H1 (cell line): ENCODE measurements at regions not wholly inside any gene's neighbourhood (a gene's known extent, or its start where the extent isn't known, plus 50 kb on each side); places are given as distances from the start of the nearest gene placed in this dataset.

ENCODE experiments used
- ATF3 ChIP-seq: IDR thresholded peaks from 2 replicates; pipeline ENCODE4 v1.6.1; 2011; ENCODE audit warnings: low read depth, mild to moderate bottlenecking, low read length; ENCODE audit not compliant: insufficient read depth
- CBX5 ChIP-seq: fragments of 300-800, 300-1000 bp; sonication (generic); IDR thresholded peaks from 2 replicates; pipeline ENCODE4 v1.7.1; 2016; ENCODE audit warnings: antibody characterized with exemption, low read length, low read depth
- CTBP2 ChIP-seq: IDR thresholded peaks from 2 replicates; pipeline ENCODE4 v1.7.0; 2011; ENCODE audit warnings: borderline replicate concordance, mild to moderate bottlenecking, moderate library complexity, mixed read lengths, low read length; ENCODE audit not compliant: insufficient read depth, insufficient read length
- POU5F1 ChIP-seq: IDR thresholded peaks from 2 replicates; pipeline ENCODE4 v1.6.1; 2011; ENCODE audit warnings: low read depth, mild to moderate bottlenecking, low read length, moderate library complexity
- SIN3A ChIP-seq, 2 experiments: IDR thresholded peaks in 1 of 2; conservative IDR thresholded peaks in 1 of 2; 2 replicates each; pipeline ENCODE4 v1.6.1; 2011 to 2012; ENCODE audit warnings: low read length in 2 of 2, improper control_type of control experiment in 1 of 2, low read depth in 1 of 2, mild to moderate bottlenecking in 1 of 2
- SP1 ChIP-seq: IDR thresholded peaks from 2 replicates; pipeline ENCODE4 v1.6.1; 2011; ENCODE audit warnings: low read depth, low read length
- SP2 ChIP-seq: IDR thresholded peaks from 2 replicates; pipeline ENCODE4 v1.6.1; 2012; ENCODE audit warnings: mild to moderate bottlenecking, low read length, inconsistent platforms
- SP4 ChIP-seq: IDR thresholded peaks from 2 replicates; pipeline ENCODE4 v1.6.1; 2012; ENCODE audit warnings: low read length, inconsistent platforms
- SRF ChIP-seq: IDR thresholded peaks from 2 replicates; pipeline ENCODE4 v1.6.1; 2011; ENCODE audit warnings: mild to moderate bottlenecking, low read depth, low read length, moderate library complexity
- TAF1 ChIP-seq: IDR thresholded peaks from 2 replicates; pipeline ENCODE4 v1.6.1; 2011; ENCODE audit warnings: mild to moderate bottlenecking, low read depth, low read length
- YY1 ChIP-seq: IDR thresholded peaks from 2 replicates; pipeline ENCODE4 v1.6.1; 2011; ENCODE audit warnings: low read depth, mild to moderate bottlenecking, low read length
- ZNF274 ChIP-seq: IDR thresholded peaks from 2 replicates; pipeline ENCODE4 v1.7.0; 2012; ENCODE audit warnings: low read length, borderline replicate concordance; ENCODE audit errors: extremely low read depth
- TF ChIP-seq, protein P1 (sequence below): fragments of 300-600 bp; sonication (generic); IDR thresholded peaks from 2 replicates; pipeline ENCODE4 v1.7.1; 2012; ENCODE audit warnings: low read length, moderate library complexity, mild to moderate bottlenecking, inconsistent platforms; ENCODE audit not compliant: insufficient replicate concordance

DNA sequence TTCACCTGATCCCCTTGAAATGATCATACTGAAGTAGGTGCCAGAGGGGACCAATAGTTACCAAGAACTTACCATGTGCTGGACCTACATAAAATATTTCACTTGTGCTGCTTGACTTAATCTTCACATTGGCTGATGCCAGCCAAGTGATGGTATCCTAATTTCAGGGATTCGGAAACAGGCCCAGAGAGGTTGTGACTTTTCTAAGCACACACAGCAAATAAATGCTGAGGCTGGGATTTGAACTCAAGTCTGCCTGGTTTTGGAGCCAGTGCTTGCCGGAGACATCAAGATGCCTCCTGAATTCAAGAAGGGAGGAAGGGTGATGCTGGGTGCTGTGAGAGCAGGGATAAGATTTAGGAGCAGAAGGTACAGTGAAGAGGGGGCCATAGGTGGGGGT is 173.5 kb upstream of the LHX5 start (continued):
- TF ChIP-seq, protein P1, sequence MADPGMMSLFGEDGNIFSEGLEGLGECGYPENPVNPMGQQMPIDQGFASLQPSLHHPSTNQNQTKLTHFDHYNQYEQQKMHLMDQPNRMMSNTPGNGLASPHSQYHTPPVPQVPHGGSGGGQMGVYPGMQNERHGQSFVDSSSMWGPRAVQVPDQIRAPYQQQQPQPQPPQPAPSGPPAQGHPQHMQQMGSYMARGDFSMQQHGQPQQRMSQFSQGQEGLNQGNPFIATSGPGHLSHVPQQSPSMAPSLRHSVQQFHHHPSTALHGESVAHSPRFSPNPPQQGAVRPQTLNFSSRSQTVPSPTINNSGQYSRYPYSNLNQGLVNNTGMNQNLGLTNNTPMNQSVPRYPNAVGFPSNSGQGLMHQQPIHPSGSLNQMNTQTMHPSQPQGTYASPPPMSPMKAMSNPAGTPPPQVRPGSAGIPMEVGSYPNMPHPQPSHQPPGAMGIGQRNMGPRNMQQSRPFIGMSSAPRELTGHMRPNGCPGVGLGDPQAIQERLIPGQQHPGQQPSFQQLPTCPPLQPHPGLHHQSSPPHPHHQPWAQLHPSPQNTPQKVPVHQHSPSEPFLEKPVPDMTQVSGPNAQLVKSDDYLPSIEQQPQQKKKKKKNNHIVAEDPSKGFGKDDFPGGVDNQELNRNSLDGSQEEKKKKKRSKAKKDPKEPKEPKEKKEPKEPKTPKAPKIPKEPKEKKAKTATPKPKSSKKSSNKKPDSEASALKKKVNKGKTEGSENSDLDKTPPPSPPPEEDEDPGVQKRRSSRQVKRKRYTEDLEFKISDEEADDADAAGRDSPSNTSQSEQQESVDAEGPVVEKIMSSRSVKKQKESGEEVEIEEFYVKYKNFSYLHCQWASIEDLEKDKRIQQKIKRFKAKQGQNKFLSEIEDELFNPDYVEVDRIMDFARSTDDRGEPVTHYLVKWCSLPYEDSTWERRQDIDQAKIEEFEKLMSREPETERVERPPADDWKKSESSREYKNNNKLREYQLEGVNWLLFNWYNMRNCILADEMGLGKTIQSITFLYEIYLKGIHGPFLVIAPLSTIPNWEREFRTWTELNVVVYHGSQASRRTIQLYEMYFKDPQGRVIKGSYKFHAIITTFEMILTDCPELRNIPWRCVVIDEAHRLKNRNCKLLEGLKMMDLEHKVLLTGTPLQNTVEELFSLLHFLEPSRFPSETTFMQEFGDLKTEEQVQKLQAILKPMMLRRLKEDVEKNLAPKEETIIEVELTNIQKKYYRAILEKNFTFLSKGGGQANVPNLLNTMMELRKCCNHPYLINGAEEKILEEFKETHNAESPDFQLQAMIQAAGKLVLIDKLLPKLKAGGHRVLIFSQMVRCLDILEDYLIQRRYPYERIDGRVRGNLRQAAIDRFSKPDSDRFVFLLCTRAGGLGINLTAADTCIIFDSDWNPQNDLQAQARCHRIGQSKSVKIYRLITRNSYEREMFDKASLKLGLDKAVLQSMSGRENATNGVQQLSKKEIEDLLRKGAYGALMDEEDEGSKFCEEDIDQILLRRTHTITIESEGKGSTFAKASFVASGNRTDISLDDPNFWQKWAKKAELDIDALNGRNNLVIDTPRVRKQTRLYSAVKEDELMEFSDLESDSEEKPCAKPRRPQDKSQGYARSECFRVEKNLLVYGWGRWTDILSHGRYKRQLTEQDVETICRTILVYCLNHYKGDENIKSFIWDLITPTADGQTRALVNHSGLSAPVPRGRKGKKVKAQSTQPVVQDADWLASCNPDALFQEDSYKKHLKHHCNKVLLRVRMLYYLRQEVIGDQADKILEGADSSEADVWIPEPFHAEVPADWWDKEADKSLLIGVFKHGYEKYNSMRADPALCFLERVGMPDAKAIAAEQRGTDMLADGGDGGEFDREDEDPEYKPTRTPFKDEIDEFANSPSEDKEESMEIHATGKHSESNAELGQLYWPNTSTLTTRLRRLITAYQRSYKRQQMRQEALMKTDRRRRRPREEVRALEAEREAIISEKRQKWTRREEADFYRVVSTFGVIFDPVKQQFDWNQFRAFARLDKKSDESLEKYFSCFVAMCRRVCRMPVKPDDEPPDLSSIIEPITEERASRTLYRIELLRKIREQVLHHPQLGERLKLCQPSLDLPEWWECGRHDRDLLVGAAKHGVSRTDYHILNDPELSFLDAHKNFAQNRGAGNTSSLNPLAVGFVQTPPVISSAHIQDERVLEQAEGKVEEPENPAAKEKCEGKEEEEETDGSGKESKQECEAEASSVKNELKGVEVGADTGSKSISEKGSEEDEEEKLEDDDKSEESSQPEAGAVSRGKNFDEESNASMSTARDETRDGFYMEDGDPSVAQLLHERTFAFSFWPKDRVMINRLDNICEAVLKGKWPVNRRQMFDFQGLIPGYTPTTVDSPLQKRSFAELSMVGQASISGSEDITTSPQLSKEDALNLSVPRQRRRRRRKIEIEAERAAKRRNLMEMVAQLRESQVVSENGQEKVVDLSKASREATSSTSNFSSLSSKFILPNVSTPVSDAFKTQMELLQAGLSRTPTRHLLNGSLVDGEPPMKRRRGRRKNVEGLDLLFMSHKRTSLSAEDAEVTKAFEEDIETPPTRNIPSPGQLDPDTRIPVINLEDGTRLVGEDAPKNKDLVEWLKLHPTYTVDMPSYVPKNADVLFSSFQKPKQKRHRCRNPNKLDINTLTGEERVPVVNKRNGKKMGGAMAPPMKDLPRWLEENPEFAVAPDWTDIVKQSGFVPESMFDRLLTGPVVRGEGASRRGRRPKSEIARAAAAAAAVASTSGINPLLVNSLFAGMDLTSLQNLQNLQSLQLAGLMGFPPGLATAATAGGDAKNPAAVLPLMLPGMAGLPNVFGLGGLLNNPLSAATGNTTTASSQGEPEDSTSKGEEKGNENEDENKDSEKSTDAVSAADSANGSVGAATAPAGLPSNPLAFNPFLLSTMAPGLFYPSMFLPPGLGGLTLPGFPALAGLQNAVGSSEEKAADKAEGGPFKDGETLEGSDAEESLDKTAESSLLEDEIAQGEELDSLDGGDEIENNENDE: no peak
- TF ChIP-seq CBX5 (no peak), SP4 (no peak), SRF (no peak), ZNF274 (no peak), SP1 (no peak), SP2 (no peak), TAF1 (no peak), POU5F1 (no peak), YY1 (no peak), CTBP2 (no peak), SIN3A (conservative IDR thresholded peaks at IDR 0.05 in 1 of 2, IDR thresholded peaks at IDR 0.05 in 1 of 2; ENCODE audit: low read depth in 1 of 2, low read length in 2 of 2) (no peak), ATF3 (no peak)
